Breast epithelium (tissue), 3 donors: ENCODE measurements at regions not wholly inside any gene's neighbourhood (a gene's known extent, or its start where the extent isn't known, plus 50 kb on each side); places are given as distances from the start of the nearest gene placed in this dataset.

Source experiments
- POLR2A ChIP-seq: fragments of 450-650 bp; IDR thresholded peaks from one replicate; pipeline ENCODE4 v1.6.1; 2016; ENCODE audit warnings: antibody characterized with exemption, mild to moderate bottlenecking, moderate library complexity
- TF ChIP-seq, protein P1 (sequence below), 3 donors: fragments of 450-650 bp; IDR thresholded peaks; one replicate each; pipeline ENCODE4 v1.5.1; 2016 to 2017; ENCODE audit warnings: antibody characterized with exemption in 3 of 3, mild to moderate bottlenecking in 3 of 3, moderate library complexity in 3 of 3

DNA sequence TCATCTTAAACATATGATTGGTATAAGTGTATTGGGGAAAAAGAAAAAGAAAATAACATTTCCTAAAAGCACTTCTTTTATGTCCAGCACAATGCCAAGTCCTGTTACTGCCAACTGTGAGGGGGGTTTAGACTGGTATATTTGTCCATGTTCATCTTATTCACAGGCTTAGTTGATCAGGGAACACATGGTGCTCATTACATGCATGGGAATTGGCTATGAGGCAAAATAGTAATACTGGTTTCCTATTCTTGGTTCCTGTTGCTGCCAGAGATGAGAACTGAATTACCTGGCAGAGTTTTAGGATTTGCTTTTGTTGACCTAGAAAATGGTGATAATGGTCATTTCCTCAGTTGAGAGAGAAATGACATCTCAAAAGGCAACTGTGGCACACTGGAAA is 398.8 kb downstream of the DUSP10 start:
- TF ChIP-seq, protein P1, sequence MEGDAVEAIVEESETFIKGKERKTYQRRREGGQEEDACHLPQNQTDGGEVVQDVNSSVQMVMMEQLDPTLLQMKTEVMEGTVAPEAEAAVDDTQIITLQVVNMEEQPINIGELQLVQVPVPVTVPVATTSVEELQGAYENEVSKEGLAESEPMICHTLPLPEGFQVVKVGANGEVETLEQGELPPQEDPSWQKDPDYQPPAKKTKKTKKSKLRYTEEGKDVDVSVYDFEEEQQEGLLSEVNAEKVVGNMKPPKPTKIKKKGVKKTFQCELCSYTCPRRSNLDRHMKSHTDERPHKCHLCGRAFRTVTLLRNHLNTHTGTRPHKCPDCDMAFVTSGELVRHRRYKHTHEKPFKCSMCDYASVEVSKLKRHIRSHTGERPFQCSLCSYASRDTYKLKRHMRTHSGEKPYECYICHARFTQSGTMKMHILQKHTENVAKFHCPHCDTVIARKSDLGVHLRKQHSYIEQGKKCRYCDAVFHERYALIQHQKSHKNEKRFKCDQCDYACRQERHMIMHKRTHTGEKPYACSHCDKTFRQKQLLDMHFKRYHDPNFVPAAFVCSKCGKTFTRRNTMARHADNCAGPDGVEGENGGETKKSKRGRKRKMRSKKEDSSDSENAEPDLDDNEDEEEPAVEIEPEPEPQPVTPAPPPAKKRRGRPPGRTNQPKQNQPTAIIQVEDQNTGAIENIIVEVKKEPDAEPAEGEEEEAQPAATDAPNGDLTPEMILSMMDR (IDR thresholded peaks at IDR 0.05), result no peak
- TF ChIP-seq POLR2A, result no peak
